ENCODE measurements at regions not wholly inside any gene's neighbourhood (a gene's known extent, or its start where the extent isn't known, plus 50 kb on each side); places are given as distances from the start of the nearest gene placed in this dataset.

DNA sequence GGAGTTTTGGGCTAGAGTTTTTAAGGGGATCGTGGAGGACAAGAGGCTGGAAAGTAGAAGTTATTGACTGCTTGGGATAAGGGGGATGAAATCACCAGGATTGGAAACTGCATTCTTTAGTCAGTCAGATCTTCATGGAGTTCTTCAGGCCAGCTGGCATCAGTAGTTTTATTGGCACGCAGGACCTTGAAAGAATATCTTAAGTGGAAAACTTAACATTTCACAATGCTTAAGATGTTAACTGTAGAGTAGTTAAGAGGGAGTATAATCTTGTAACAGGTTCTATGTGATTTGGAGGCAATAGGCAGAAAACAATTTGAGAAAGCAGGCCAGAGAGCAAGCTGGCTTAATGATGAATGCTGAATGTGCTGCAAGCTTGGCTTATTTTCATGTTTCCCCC is 300.4 kb upstream of the KCNH7 start:
- TF ChIP-seq POLR2A (IDR thresholded peaks at IDR 0.05), result no peak
- TF ChIP-seq, protein P1, sequence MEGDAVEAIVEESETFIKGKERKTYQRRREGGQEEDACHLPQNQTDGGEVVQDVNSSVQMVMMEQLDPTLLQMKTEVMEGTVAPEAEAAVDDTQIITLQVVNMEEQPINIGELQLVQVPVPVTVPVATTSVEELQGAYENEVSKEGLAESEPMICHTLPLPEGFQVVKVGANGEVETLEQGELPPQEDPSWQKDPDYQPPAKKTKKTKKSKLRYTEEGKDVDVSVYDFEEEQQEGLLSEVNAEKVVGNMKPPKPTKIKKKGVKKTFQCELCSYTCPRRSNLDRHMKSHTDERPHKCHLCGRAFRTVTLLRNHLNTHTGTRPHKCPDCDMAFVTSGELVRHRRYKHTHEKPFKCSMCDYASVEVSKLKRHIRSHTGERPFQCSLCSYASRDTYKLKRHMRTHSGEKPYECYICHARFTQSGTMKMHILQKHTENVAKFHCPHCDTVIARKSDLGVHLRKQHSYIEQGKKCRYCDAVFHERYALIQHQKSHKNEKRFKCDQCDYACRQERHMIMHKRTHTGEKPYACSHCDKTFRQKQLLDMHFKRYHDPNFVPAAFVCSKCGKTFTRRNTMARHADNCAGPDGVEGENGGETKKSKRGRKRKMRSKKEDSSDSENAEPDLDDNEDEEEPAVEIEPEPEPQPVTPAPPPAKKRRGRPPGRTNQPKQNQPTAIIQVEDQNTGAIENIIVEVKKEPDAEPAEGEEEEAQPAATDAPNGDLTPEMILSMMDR (IDR thresholded peaks at IDR 0.05), result no peak
